K562 (cell line): ENCODE measurements at regions not wholly inside any gene's neighbourhood (a gene's known extent, or its start where the extent isn't known, plus 50 kb on each side); places are given as distances from the start of the nearest gene placed in this dataset.

Experiments used
- ATAC-seq: fragments of 200-7000 bp; cut with Tn5 transposase; 3 replicates; pipeline ENCODE4 v1.9.1; 2020; ENCODE audit warnings: moderate library complexity
- BruUV-seq: library from RNA; stranded (reverse); fragments of 400-500 nt; replicated peaks from 2 replicates; lab custom pipeline; 2021; lab: Mats Ljungman, UMichigan
- CTCF ChIA-PET: fragments of 300-600 bp; formaldehyde crosslinking; extraction: SDS; loops from one replicate; lab custom pipeline; 2021; ENCODE audit warnings: low intra/inter-chr PET ratio; lab: Yijun Ruan, JAX
- POLR2A ChIA-PET: fragments of 300-600, 350-650 bp; sonication (Branson Sonifier 250); formaldehyde crosslinking; extraction: SDS; loops from one replicate; lab custom pipeline; 2021; ENCODE audit warnings: antibody characterized with exemption, inconsistent platforms; lab: Yijun Ruan, JAX
- DNase-seq, 4 experiments: peaks; one replicate each; pipeline versions ENCODE4 v3.0.0 to v3.0.0-alpha.2; 2011 to 2018; ENCODE audit warnings: low spot score in 3 of 4, mixed read lengths in 3 of 4; ENCODE audit errors: extremely low read depth in 1 of 4
- FAIRE-seq: peaks from 2 replicates; lab custom pipeline; 2011; peaks lifted over from hg19 to GRCh38; lab: Jason Lieb, UNC
- H2AFZ ChIP-seq: 2 replicates; pipeline ENCODE4 v1.6.0; 2011; ENCODE audit warnings: low read depth, low read length, control low read depth, inconsistent platforms
- H3K27ac ChIP-seq: fragments of 200-600 bp; 3 replicates; pipeline ENCODE4 v1.8.0; 2011; ENCODE audit warnings: low read depth, mild to moderate bottlenecking, control low read depth, inconsistent platforms, low read length, moderate library complexity, mixed read lengths; ENCODE audit errors: extremely low read depth
- H3K27me3 ChIP-seq, 2 experiments: fragments of 300-600 bp in 1 of 2; 2 replicates in 1 of 2; 3 replicates in 1 of 2; pipeline versions ENCODE4 v1.6.0 to v1.8.0; 2011; ENCODE audit warnings: inconsistent platforms in 2 of 2, low read length in 2 of 2, mild to moderate bottlenecking in 1 of 2, mixed read lengths in 1 of 2, moderate library complexity in 1 of 2; ENCODE audit not compliant: control insufficient read depth in 2 of 2, insufficient read depth in 2 of 2
- H3K36me3 ChIP-seq: fragments of 300-600 bp; 3 replicates; pipeline ENCODE4 v1.8.0; 2011; ENCODE audit warnings: mild to moderate bottlenecking, low read length, inconsistent platforms; ENCODE audit not compliant: control insufficient read depth, insufficient read depth
- H3K4me1 ChIP-seq, 2 experiments: fragments of 200-600 bp in 1 of 2; replicated peaks in 1 of 2; 2 replicates in 1 of 2; 3 replicates in 1 of 2; pipeline versions ENCODE4 v1.5.1 to v1.8.0; 2011; ENCODE audit warnings: inconsistent platforms in 2 of 2, low read length in 2 of 2, mild to moderate bottlenecking in 1 of 2, mixed read lengths in 1 of 2, moderate library complexity in 1 of 2; ENCODE audit not compliant: control insufficient read depth in 2 of 2, insufficient read depth in 2 of 2
- H3K4me2 ChIP-seq: 2 replicates; pipeline ENCODE4 v1.6.1; 2011; ENCODE audit warnings: low read length, control low read depth, inconsistent platforms, mixed read lengths; ENCODE audit not compliant: insufficient read depth
- H3K4me3 ChIP-seq: fragments of 200-600 bp; sonication (generic), shearing (Covaris generic); 2 replicates; pipeline ENCODE4 v1.5.1; 2016; ENCODE audit warnings: control low read depth, inconsistent platforms
- H3K79me2 ChIP-seq: fragments of 200-600 bp; 3 replicates; pipeline ENCODE4 v1.8.0; 2011; ENCODE audit warnings: low read length, inconsistent platforms; ENCODE audit not compliant: control insufficient read depth, insufficient read depth
- H3K9ac ChIP-seq, 2 experiments: 2 replicates each; pipeline versions ENCODE4 v1.6.0 to v1.6.1; 2011; ENCODE audit warnings: low read depth in 2 of 2, low read length in 2 of 2, control low read depth in 1 of 2, inconsistent platforms in 1 of 2, mild to moderate bottlenecking in 1 of 2, mixed read lengths in 1 of 2; ENCODE audit not compliant: insufficient read depth in 1 of 2
- H3K9me1 ChIP-seq: one replicate; pipeline ENCODE4 v1.6.0; 2011; ENCODE audit warnings: inconsistent platforms, mild to moderate bottlenecking, low read length, moderate library complexity; ENCODE audit not compliant: control insufficient read depth, insufficient read depth
- H3K9me3 ChIP-seq: replicated peaks from 2 replicates; pipeline ENCODE4 v1.5.1; 2011; ENCODE audit warnings: low read depth, low read length, inconsistent platforms; ENCODE audit not compliant: control insufficient read depth, insufficient read depth
- H4K20me1 ChIP-seq: replicated peaks from 2 replicates; pipeline ENCODE4 v1.6.1; 2011; ENCODE audit warnings: low read length, inconsistent platforms, mixed read lengths; ENCODE audit not compliant: control insufficient read depth, insufficient read depth
- BCOR ChIP-seq: fragments of 450-650 bp; IDR thresholded peaks from 2 replicates; pipeline ENCODE4 v1.6.1; 2016
- COPS2 ChIP-seq: fragments of 450-650 bp; conservative IDR thresholded peaks from 2 replicates; pipeline ENCODE4 v1.6.1; 2016; ENCODE audit warnings: mild to moderate bottlenecking, moderate library complexity
- ETV5 ChIP-seq: sonication (generic); formaldehyde crosslinking; IDR thresholded peaks from 2 replicates; pipeline ENCODE4 v1.4.0; 2020; ENCODE audit warnings: low read depth, mild to moderate bottlenecking, missing genetic modification reagents
- HIVEP1 ChIP-seq: fragments of 250-450 bp; sonication (Bioruptor Pico); IDR thresholded peaks from 2 replicates; pipeline ENCODE4 v1.4.0; 2020; ENCODE audit warnings: mild to moderate bottlenecking
- NRF1 ChIP-seq, 2 experiments: fragments of 450-650 bp; IDR thresholded peaks in 1 of 2; conservative IDR thresholded peaks in 1 of 2; 2 replicates each; pipeline ENCODE4 v1.6.1; 2014; ENCODE audit warnings: mild to moderate bottlenecking in 2 of 2
- POLR2G ChIP-seq: fragments of 200-400 bp; formaldehyde crosslinking; IDR thresholded peaks from 2 replicates; pipeline ENCODE4 v1.6.1; 2017; ENCODE audit warnings: low read depth, mild to moderate bottlenecking, antibody characterized with exemption, low read length, moderate library complexity
- RB1 ChIP-seq: fragments of 450-650 bp; IDR thresholded peaks from 2 replicates; pipeline ENCODE4 v1.6.1; 2017; ENCODE audit warnings: low read depth, mild to moderate bottlenecking
- SMARCE1 ChIP-seq: fragments of 450-650 bp; IDR thresholded peaks from 2 replicates; pipeline ENCODE4 v1.7.1; 2016; ENCODE audit warnings: mild to moderate bottlenecking
- YBX1 ChIP-seq: fragments of 450-650 bp; IDR thresholded peaks from 2 replicates; pipeline ENCODE4 v1.7.1; 2016; ENCODE audit warnings: mild to moderate bottlenecking
- ZNF282 ChIP-seq: sonication (generic); formaldehyde crosslinking; IDR thresholded peaks from 2 replicates; pipeline ENCODE4 v1.8.1; 2023; ENCODE audit warnings: missing genetic modification reagents
- ZNF639 ChIP-seq, 2 experiments: fragments of 200-800 bp in 1 of 2; sonication (Bioruptor generic) in 1 of 2; sonication (generic) in 1 of 2; formaldehyde crosslinking in 1 of 2; IDR thresholded peaks in 1 of 2; conservative IDR thresholded peaks in 1 of 2; 2 replicates each; pipeline versions ENCODE4 v1.5.0 to v1.6.1; 2016 to 2020; ENCODE audit warnings: missing compliant biosample characterization in 1 of 2, missing genetic modification characterization in 1 of 2, missing genetic modification reagents in 1 of 2
- WGBS: fragments of 100-300 bp; shearing (Covaris generic); methylation state at CpG from one replicate; pipeline ENCODE4 v1.1.6; 2016; ENCODE audit warnings: low coverage, mixed read lengths; ENCODE audit not compliant: insufficient coverage; ENCODE audit errors: missing lambda C conversion rate; 5-methylcytosine and 5-hydroxymethylcytosine counted together
- in situ Hi-C: fragments of 300-500 bp; cut with MboI; formaldehyde crosslinking; loops from 4 replicates; pipeline ENCODE4 v1.15.0; 2018; ENCODE audit warnings: inconsistent platforms, mixed read lengths
- intact Hi-C: fragments of 100-400 bp; cut with micrococcal nuclease; formaldehyde crosslinking; loops from 2 replicates; pipeline ENCODE4 v1.14.2; 2022

GRCh38 chr15:26158176-26158575 lies 295.0 kb upstream of the ATP10A start:
- Histone ChIP-seq H3K4me1 (no peaks in the 10 kb centered on the region), H3K4me3 (no peak overlapping the region), H3K27me3 (peaks cover 0 to 5% of the 10 kb centered on the region in 2 experiments; a peak in 1 of 5 replicates), H4K20me1 (no peaks in the 10 kb centered on the region), H2AFZ (no peak overlapping the region), H3K79me2 (no peaks in the 10 kb centered on the region), H3K9me3 (no peaks in the 10 kb centered on the region)
- ChIA-PET CTCF (no interaction called here), POLR2A (no interaction called here)
- 0% methylated on average over 2 of the region's 2 CpGs for WGBS
- BruUV-seq, result no TSS peak
- ATAC-seq, result no peak
- no peak for DNase-seq
- intact Hi-C loops, result loop anchor here (5.0 kb wide), 1 partner anchor 296 kb away; the partner anchor contains the start of gene ATP10A
- in situ Hi-C loops, result no loop called here
- no peak for TF ChIP-seq ETV5 (CRISPR knock-in tag)
- no peak for TF ChIP-seq YBX1
- TF ChIP-seq RB1, result no peak
- TF ChIP-seq POLR2G, result no peak
- no peak for TF ChIP-seq SMARCE1
- TF ChIP-seq ZNF639 (CRISPR knock-in tag; conservative IDR thresholded peaks at IDR 0.05 in 1 of 2, IDR thresholded peaks at IDR 0.05 in 1 of 2), result no peak
- no peak for TF ChIP-seq BCOR
- TF ChIP-seq ZNF282, result no peak
- no peak for TF ChIP-seq COPS2
- TF ChIP-seq NRF1 (conservative IDR thresholded peaks at IDR 0.05 in 1 of 2, IDR thresholded peaks at IDR 0.05 in 1 of 2), result no peak
- no peak for TF ChIP-seq HIVEP1 (CRISPR knock-in tag)
- TF ChIP-seq, all 486 proteins: peak for 0
- Histone ChIP-seq H3K4me2 (no peak overlapping the region), H3K36me3 (no peaks in the 10 kb centered on the region), H3K27ac (no peak overlapping the region), H3K9ac (no peak overlapping the region), H3K9me1 (no peaks in the 10 kb centered on the region)
- FAIRE-seq, result no peak
